ENCODE measurements at regions not wholly inside any gene's neighbourhood (a gene's known extent, or its start where the extent isn't known, plus 50 kb on each side); places are given as distances from the start of the nearest gene placed in this dataset.

GRCh38 chr2:128368437-128369107, 49.9 kb upstream of the HS6ST1 start:
- intact Hi-C loops (cut with micrococcal nuclease), result no loop called here
- no peaks in the 10 kb centered on the region for H3K9me3 ChIP-seq (replicated peaks)
- no peaks in the 10 kb centered on the region for H3K36me3 ChIP-seq
- no peak overlapping the region for H3K27ac ChIP-seq (replicated peaks)
- TF ChIP-seq, protein P1, sequence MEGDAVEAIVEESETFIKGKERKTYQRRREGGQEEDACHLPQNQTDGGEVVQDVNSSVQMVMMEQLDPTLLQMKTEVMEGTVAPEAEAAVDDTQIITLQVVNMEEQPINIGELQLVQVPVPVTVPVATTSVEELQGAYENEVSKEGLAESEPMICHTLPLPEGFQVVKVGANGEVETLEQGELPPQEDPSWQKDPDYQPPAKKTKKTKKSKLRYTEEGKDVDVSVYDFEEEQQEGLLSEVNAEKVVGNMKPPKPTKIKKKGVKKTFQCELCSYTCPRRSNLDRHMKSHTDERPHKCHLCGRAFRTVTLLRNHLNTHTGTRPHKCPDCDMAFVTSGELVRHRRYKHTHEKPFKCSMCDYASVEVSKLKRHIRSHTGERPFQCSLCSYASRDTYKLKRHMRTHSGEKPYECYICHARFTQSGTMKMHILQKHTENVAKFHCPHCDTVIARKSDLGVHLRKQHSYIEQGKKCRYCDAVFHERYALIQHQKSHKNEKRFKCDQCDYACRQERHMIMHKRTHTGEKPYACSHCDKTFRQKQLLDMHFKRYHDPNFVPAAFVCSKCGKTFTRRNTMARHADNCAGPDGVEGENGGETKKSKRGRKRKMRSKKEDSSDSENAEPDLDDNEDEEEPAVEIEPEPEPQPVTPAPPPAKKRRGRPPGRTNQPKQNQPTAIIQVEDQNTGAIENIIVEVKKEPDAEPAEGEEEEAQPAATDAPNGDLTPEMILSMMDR (IDR thresholded peaks at IDR 0.05; ENCODE audit: borderline replicate concordance), result no peak
- no peak for DNase-seq
- H3K4me1 ChIP-seq, result no peaks in the 10 kb centered on the region
- H3K27me3 ChIP-seq (ENCODE audit: low read depth), result no peaks in the 10 kb centered on the region
- H3K4me3 ChIP-seq, result no peak overlapping the region

GRCh38 chr2:128369108-128369555, 50.5 kb upstream of the HS6ST1 start:
- no peak for DNase-seq
- H3K36me3 ChIP-seq, result no peaks in the 10 kb centered on the region
- H3K9me3 ChIP-seq (replicated peaks), result no peaks in the 10 kb centered on the region
- H3K27me3 ChIP-seq (ENCODE audit: low read depth), result no peaks in the 10 kb centered on the region
- intact Hi-C loops (cut with micrococcal nuclease), result no loop called here
- TF ChIP-seq, protein P1 (IDR thresholded peaks at IDR 0.05; ENCODE audit: borderline replicate concordance), result no peak
- H3K27ac ChIP-seq (replicated peaks), result no peak overlapping the region
- no peak overlapping the region for H3K4me3 ChIP-seq
- no peaks in the 10 kb centered on the region for H3K4me1 ChIP-seq

DNA sequence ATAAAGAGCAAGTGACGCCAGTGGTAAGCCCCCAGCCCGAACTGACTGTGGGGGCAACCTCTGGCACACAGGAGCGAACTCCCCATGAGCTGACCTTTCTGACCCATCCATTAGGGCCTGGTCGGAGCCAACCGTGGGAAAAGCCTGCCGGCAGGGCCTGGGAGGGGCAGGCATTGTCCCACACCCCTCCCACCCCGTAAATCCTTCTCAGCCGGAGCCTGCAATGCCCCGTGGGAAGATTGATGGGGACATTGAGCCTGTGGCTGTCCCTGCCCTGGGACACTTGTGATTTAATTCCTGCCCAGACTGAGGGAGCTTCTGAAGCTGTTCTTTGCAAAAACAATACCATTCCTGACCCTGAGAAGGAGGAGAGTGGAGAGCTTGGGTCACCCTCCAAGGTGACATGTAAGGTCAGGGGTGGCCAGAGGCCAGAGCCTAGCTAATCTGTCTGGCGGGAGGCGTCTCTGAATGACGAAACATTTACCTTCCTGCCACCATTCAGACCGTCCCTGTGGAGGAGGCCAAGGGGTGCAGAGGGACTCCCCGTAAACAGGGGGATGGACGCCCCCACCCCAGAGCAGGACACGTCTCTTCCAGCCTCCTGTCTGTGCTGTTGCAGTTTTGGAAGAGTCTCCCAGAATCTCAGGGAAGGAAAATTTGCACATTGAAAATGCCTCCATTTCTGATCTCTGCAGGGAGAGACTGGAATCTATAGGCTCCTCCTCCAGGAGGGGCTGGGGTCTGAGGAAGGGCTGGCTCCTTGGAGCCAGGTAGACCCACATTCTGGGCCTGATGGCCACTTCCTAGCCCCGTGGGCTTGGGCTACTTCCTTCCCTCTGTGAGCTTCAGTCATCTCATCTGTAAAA, 51.2 kb upstream of the HS6ST1 start:
- intact Hi-C loops (cut with micrococcal nuclease), result no loop called here
- Histone ChIP-seq H3K27ac (replicated peaks) (no peak overlapping the region), H3K27me3 (ENCODE audit: low read depth) (no peaks in the 10 kb centered on the region), H3K9me3 (replicated peaks) (no peaks in the 10 kb centered on the region), H3K4me1 (no peaks in the 10 kb centered on the region), H3K4me3 (no peak overlapping the region), H3K36me3 (no peaks in the 10 kb centered on the region)
- TF ChIP-seq, protein P1 (IDR thresholded peaks at IDR 0.05; ENCODE audit: borderline replicate concordance), result no peak
- no peak for DNase-seq

DNA sequence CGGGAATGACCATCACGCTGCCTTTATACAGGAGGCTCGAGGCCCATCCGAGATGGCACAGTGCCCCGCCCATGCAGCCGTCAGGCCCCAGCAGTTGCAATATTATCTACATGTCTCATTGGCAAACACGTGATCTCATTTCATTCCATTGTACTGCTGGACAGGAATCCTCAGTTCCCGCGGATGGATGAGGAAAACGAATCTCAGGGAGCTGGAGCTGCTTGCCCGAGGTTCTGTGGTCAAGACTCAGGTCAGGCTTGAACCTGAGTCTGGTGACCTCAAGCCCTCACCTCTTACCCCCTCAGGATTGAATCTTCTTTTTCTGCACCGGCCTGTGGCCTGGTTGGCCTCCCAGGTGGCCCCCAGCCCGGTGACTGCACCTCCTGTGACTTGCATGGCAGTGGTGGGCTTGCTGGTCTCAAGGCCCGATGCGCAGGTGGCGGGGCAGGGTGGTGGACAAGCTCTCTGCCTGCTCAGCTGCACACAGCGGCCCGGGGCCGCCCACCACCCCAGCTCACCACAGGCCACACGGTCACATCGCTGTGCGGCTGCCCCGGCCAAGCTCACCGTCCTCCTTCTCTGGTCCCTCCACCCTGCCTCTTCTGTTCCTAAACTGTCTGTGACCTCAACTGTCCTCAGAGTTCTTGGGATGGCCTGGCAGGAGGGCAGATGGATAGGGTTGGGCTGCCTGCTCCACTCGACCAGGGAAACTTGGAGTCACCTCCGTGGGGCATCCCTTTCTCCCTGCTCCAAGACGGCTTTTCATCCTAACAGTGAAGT, 52.0 kb upstream of the HS6ST1 start:
- Histone ChIP-seq H3K4me1 (no peaks in the 10 kb centered on the region), H3K9me3 (replicated peaks) (no peaks in the 10 kb centered on the region), H3K36me3 (no peaks in the 10 kb centered on the region), H3K27ac (replicated peaks) (no peak overlapping the region), H3K27me3 (ENCODE audit: low read depth) (no peaks in the 10 kb centered on the region), H3K4me3 (no peak overlapping the region)
- TF ChIP-seq, protein P1 (IDR thresholded peaks at IDR 0.05; ENCODE audit: borderline replicate concordance), result no peak
- intact Hi-C loops (cut with micrococcal nuclease), result no loop called here
- no peak for DNase-seq

DNA sequence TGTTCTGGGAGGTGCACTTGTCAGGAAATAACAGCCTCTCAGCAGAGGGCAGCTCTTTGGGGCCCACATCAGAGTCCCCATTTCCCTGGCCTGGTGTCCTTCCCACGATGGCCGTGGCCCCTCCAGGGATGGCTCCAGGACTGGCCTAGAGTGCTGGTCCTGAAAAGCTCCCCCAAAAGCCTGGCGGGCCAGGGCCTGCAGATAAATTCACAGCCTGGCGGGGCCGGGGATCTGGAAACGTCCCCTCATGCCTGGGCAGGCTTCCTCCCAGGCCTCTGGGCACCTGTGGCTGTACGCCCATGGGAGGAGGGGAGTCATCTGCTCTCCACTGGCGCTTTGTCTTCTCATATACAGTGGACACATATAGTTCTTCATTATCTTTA, 52.6 kb upstream of the HS6ST1 start:
- Histone ChIP-seq H3K4me3 (no peak overlapping the region), H3K36me3 (no peaks in the 10 kb centered on the region), H3K27me3 (ENCODE audit: low read depth) (no peaks in the 10 kb centered on the region), H3K4me1 (no peaks in the 10 kb centered on the region), H3K27ac (replicated peaks) (no peak overlapping the region), H3K9me3 (replicated peaks) (no peaks in the 10 kb centered on the region)
- intact Hi-C loops (cut with micrococcal nuclease), result no loop called here
- no peak for DNase-seq
- TF ChIP-seq, protein P1 (IDR thresholded peaks at IDR 0.05; ENCODE audit: borderline replicate concordance), result no peak

Data from left ventricle myocardium inferior (tissue), 1 donor.